ENCODE measurements at regions not wholly inside any gene's neighbourhood (a gene's known extent, or its start where the extent isn't known, plus 50 kb on each side); places are given as distances from the start of the nearest gene placed in this dataset.

DNA sequence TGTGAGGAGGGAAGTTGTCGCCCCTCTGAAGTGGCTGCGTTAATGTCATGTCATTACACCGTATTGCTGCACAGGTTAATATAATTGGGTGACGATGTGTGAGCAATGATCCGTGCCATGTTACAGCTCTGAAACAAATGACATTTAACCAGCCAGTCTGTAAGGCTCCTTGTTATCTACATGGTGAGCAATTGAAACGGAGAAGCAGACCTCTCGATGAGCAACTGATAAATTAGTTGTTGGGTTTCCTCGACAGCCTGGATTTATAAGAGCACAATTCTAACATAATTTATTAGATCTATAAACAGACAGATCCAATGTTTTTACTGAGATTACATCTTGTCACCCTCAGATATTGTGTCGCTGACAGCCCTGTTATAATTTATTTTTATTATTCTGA lies 49.9 kb upstream of the MAFB start:
- no peak for DNase-seq

DNA sequence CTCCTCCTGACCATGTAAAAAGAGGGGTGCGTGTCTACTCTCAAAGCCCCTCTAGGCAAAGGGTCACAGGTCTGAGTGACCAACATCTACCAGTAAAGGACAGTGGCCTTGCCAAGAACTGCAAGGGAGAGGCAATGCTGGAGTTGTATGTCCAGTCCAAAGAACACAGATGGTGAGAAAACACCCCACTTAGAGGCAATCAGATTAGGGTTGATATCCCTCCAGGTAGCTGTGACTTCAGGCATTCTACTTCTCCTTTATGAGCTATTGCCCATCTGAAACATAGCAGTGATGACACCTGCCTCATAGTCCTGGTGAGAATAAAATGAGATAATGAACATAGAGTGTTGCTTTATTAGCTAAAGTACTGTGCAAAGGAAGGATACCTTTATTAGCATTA lies 50.8 kb upstream of the MAFB start:
- no peak for DNase-seq

DNA sequence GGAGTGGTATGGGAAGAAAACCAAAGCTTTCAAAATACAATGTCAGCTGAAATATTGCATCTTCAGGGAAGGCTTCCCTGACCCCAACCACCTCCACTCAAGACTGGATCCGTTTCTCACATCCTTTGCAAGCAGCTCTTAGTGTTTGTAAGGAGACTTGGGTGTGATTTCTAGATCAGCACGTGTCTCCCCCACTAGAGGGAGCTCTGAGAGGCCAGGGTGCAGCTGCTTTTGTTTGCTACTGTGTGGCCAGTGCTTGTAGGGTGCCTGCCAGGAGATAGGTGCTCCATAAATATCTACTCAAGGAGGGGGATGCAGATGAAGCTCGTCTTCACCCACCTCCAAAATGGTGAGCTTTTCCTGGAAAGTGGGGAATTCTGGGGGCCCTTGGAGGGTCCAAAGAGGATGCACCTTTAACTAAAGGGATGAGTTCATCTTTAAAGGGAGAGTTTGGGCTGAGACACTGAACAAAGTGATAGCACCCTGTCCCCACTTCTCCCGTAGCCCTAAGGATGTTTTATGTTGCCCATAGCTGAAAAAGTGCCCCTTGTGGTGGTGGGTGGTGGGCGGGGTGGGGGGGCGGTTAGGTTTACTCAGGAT lies 52.6 kb upstream of the MAFB start:
- no peak for DNase-seq

DNA sequence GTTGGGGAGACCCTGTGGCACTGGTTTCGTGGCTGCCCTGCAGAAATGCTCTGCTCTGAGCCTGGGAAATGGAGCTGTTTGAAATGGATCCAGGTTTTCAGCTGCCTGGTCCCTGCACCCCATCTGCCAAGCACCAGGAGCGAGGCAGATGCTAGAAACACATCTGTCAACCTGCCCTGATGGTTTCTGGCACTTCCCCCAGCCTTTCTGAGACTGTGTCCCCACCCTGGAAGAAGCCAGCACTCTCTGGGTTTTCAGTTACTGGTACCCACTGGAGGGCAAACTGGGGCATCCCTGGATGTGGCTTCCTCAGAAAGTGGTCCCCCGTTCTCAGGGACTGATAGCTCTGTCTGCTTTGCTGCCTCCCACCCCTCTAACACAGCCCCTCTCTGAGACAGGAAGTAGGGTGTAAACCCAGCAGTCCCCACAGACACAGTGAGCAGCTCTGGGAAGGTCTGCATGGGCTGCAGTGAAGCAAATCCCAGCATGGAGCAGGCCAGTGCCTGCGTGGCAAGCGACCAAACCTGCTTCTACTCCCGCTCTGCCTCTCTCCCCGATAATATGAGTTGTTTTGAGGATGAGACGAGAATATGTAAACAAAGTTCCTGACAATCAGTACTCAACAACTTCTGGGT lies 54.2 kb upstream of the MAFB start:
- no peak for DNase-seq

DNA sequence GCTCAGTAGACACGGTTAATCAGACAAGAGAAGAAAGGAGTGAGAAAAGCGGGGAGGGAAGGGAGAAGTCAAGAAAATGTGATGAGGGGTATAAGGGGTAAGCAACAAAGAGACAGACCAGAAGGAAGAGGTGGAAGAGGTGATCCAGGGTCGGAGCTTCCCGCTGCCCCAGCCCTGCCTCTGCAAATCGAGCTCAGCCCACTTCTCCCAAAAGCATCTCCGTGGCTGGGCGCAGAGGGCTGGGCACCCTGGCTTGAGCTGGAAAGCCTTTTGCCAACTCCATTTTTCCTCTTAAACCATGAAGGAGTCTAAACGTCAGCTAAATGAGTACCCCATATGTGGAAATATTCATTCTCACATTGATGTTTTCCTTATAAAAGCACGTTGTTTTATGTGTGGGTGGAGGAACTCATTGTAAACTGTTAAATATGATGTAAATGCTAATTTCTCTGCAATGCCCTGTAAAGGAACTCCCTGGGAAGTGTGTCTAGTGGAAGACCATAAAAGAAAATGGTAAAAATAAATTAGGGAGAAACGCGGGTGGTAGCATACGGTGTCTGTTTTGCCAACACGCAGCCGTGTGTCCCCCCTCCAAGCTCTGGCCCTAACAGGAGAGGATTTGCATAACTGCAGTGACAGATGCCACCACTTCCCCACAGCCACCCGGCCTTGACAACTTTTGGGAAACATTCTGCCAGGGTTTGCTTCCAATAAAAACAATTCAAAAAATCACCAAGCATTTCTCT lies 55.2 kb upstream of the MAFB start:
- no peak for DNase-seq

DNA sequence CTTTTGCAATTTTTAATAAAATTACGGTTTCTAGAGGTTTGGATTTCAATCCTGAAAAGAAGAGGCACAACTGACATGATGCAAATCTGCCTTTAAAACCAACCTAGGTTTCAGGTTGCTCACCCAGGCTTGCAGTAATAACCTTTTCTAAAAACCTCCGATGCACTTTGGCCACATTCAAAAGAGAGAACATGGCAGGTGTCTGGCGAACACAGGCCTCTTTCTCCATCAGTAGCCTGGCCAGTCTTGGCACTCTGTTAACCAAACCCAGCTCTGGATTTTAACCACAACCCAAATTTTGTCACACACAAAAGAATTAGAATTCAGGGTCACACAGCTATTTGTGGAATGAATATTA lies 55.8 kb upstream of the MAFB start:
- no peak for DNase-seq

DNA sequence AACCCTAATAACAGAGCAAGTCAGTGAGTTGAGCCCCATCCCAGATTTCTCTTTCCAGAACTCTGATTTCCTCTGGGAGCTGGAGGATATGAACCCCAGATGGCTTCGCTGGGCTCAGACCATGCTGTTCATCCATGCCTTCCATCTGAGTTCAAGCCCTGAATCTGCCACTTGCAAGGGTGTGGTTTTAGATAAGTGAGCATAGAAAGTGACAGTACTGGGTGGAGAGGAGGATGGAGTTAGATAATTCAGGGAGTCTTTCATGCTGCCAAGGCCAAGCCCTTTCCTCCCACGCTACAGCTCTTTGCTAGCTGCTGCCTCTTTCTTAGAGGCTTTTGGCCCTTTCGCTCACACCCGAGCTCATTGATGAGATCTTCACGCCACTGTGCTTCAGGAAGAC lies 57.2 kb upstream of the MAFB start:
- no peak for DNase-seq

DNA sequence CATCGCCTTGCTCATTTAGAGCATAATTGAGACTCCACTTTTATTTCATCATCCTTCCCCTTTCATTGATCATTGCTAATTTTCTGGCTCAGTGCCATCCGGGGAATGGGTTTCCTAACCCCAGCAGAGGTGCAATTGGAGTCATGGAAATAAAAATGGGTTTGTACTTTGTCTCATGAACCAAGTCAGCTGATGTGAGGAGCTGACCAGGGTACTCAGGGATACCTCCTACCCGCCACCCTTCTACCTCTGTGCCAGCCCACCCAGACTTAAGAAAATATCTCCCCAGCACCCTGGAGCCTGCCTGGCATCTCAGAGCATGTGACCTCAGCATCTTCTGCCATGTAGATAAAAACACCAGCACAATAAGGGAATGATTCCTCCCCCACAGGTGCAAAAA lies 59.1 kb upstream of the MAFB start:
- DNase-seq, result no peak

DNA sequence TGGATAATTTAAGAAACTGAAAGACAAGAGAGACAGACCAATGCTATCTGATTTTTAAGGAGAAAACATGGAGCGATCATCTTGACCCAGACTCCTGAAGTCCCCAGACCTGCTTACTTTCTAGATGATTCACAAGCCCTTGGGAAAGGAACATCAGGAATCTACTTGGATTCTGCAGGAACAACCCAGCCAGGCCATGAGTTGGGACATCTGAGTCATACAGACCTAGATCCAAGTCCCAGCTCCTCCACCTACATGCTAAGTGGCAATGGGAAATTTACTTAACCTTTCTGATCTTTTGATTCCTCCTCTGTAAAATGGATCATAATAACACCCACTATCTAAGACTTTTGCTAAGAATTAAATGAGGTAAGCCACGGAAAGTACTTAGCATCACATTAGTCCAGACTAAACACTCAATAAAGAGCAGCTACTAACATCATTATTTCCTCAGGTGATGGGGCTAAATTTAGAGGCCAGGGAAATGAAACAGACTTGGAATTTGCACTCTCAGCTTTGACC lies 61.0 kb upstream of the MAFB start:
- DNase-seq, result no peak

DNA sequence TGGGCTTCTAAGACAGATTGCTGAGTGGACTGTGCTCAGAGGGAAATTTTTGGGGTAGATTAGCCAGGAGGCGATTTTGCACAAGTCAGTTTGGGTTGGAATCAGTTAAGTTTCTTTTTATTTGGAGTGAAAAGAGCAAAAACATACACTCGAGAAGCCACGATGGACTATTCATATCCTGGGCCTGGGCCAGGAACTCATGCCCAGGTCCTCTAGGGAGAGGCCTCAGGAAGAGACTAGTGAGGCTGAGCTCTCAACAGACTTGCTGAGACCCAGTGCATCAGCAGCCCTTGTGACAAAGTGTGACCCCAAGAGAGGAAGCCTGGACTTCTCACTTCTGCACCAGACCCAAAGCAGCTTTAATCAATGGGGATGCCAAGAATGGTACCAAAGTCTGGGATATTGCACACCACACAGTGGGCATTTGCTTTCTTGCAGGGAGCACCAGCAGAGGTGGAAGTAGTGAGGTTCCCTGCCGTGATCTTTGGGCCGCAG lies 61.6 kb upstream of the MAFB start:
- no peak for DNase-seq

DNA sequence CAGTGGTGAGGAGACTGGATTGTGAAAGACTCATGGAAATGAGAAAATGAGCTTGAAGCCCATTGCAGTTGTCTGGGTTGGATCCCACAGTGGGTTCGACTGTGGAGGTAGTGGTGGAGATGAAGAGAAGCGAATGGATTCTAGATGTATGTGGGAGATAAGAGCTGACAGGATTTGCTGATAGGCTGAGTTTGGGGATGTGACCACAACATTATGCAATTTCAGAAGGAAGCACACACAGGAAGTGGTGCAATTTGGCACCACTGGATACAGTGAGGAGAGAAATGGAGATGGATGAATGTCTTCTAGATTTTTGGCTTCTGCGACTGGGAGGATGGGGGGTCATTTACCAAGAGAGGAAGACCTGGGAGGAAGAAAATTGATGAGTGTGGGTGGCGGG lies 64.4 kb upstream of the MAFB start:
- no peak for DNase-seq

DNA sequence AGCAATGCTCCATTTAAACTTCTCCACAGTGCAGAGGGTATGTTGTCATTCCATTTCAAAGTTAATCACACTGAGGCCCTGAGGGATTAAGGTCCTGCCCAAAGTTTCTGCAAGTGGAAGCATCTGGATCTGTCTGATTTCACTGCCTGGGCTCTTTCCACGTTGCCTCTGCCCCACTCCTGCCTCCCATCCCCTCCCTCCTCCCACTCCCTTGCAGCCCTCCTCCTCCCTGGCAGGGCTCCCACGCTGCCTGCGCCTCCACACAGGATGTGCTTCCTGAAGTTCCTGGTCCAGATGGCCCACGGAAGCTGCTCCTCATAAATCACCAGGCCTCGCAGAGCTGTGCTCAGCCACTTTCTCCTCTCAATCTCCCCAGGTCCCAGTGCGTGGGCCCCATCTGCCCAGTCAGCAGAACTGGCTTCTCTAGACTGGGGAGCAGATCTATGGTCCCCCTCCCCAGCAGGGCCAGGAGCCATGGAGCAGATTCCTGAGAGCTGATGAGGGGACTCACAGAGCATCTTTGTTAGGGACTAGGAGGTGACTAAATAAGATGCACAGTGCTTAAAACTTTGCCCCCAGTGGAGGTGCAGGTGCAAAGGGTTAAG lies 65.4 kb upstream of the MAFB start:
- DNase-seq, result no peak

DNA sequence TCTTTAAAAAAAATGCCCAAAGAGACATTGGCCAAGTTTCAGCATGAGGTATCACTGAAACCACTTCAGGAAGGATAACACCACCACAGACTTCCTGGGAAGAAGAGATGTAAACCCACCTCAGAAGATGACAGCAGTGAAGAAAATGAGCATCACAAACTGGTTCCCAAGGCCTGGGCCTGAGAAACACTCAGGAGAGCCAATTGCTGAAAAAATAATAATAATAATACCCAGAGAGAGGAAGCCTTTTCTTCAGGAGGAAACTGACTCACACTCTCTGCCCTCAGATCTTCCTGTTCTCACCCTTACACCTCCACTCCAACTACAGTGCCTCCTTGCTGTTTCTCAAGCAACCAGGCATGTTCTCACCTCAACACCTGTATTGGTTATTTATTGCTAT lies 68.1 kb upstream of the MAFB start:
- no peak for DNase-seq

DNA sequence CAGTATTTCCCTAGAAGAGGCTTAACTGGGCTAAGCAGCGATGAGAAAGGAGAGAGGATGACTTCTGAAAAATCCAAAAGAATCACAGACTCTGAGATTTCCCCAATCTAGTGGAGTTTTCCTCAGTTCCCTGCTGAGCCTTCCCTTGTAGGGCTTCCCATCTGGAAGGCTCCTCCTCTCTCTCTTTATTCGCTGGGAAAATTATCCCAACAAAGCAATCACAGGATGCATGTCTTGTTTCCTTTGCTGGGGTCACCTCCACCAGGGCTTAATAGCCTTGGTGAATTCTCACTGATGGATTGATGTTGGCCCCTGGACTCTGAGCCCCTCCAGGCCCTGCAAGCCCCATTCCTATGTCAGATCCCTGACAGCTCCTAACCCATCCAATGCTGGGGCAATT lies 69.8 kb upstream of the MAFB start:
- DNase-seq, result no peak

DNA sequence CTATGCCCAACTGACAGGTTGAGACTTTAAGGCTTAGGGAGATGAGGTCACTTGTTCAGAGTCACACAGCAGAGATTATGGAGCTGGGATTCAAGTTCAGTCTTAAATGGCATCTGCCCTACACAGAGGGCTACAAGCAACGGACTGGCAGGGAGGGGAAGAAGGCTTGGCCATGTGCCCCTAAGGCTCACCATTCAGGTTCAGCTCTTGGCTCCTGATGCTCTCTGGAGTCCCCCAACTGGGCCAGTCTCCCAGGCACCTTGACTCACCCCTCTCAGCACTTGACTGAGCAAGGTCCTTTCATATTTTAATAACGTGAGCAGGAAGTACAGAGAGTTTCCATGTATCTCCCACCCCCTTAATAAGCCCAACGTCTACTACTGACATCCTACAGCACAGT lies 71.4 kb upstream of the MAFB start:
- DNase-seq, result no peak

DNA sequence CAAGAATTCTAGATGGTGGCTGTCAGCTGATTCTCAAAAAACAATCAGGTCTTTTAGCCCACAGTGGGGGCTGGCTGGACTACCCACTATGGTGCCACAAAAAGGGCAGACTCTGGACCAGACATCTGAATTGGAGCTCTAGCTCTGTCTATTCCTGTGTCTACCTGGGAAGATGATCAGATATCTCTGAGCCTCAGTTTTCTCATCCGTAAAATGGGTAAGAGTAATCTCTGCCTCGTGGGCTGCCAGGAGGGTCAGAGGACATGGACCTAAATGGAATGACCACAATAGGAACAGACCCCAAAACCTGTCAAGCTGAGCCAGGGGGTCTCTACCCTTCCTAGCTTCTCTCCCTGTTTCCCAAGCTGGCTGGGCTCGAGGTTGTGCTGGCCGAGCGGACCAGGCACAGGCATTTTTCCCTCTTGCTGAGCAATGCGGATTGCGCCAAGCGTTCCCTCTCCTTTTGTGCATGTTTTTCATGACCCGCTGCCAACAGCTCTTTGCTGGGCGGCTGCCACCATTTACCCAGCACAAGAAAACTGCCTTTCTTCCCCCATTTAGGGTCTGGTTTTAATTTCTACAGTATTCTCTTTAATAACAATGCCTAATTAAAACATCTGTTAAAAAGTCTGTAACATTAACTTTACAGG lies 74.7 kb upstream of the MAFB start:
- no peak for DNase-seq

DNA sequence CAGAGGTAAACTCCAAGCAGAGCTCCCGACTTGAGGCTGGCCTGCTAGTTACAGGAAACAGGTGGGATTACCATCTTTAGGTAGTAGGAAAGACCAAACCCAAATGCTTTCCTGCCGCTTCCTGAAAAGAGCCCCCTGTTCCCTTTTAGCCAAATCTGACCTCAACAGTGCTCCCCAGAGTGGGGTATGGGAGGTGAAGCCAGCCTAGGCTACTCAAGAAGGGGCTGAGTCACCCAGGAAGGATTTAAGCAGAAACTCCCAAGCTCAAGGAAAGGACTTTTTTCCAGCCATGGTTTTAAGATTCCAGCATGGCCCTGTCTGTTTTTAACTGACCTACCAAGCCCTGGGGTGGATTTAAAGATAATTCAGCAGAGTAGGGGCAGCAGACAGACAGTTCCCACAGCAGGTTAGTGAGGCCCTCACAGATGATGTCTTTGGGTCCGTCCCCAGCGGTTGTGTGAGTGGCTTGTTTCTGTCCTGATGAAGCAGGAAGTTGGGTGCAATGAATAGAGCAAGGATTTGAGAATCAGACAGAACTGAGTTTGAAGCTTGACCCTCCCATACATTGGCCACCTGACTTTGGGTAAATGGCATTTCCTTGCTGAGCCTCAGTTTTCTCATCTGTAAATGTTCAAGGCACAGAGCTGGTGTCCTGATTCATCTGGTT lies 76.9 kb upstream of the MAFB start:
- no peak for DNase-seq

DNA sequence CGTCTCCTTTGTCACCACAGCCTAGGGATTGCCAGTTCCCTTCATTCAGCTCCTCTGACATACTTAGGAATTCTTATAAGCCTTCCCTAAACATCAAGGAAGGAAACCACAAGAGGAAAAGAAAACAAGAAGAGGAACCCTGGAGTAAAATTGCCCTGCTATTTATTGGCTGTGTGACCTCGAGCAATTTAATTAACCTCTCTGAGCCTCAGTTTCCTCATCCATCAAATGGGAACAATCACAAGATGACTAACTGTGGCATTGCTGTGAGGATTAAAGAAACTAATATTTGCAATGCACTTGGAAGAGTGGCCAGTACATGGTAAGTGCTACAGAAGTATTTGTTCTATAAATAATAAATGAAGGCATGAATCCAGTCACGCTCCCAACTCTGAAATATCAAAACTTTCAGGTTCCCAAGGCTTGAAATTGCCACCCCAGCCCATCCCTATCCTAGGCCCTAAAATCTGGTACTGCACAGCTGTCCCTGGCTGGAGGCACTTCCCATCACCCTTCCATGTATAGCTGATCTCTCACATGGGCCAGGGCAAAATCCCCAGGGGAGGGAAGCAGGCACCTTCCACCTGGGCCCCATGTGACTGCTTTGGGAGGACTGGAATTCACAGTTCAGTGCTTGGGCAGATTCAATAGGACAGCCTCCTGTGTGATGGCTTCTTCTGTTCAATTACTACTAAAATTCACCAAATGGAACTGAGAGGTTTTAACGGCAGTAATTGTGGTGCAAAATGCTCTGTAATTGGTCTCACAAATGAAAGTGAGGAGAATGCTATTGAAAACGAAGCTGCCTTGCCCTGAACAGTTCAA lies 78.0 kb upstream of the MAFB start:
- DNase-seq, result no peak

DNA sequence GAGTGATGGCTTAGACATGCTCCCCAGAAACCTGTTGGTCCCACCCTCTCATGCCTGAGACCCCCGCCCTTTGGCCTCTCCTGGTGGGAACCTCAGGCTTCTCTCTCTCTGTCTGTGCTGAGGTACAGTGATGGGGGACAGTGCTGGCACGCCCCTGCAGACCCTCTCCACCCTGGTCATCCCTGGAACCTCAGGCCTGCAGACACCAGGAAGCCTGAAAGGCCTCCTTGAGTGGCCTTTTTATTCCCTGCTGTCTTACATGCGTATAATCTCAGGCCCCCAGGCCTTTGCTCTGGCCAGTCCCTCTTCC lies 78.5 kb upstream of the MAFB start:
- DNase-seq, result no peak

DNA sequence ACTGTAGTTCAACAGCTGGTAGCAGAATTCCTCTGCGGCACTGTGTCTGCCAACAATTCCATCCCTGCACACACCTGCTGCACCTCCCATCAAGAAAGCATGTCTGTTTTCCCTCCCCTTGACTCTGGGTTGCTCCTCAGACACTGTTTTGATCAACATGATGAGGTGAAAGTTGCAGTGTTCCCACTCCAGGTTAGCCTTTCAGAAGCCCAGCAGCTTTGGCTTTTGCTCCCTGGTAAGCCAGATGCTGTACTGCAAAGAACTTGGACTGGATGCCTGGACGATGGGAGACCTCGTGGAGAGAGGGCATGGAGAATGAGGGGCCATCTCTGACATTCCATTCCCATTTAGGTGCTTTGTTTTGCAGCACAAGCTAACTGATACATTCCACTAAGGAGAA lies 79.1 kb upstream of the MAFB start:
- no peak for DNase-seq

DNA sequence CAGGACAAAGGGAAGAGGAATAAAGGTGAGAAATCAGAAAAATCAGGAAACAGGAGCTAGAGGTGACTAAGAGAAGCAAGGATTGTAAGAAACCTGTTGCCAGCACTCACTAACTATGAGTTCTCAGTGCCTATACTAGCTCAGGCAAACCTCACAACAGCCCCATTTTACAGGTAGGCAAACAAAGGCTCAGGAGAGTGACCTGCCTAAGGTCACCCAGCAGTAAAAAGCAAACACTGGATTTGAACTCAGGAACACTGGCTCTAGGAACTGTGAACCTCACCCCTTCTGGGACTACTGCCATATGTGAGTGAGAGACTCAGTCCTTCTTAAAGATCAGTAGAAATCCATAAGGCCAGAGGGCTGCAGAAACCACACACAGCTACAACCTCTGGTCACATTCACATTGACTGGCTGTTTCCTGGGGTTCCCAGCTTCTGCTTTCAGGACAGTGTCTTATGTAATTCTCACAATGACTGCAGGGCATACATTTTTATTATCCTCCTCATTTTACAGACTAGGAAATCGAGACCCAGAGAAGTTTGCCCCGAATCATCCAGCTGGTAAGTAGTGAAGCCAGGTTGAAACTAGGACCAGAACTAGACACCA lies 80.7 kb upstream of the MAFB start:
- DNase-seq, result no peak

Measured in activated T-cell treated with anti-CD3 and anti-CD28 coated beads for 4 hours (primary cell).